GM21423 (cell line): ENCODE measurements at regions not wholly inside any gene's neighbourhood (a gene's known extent, or its start where the extent isn't known, plus 50 kb on each side); places are given as distances from the start of the nearest gene placed in this dataset.

Experiments used
- ATAC-seq: cut with Tn5 transposase; IDR thresholded peaks from one replicate; pipeline ENCODE4 v1.9.1; 2021; ENCODE audit warnings: mild to moderate bottlenecking, moderate library complexity; ENCODE audit not compliant: unreplicated experiment

DNA sequence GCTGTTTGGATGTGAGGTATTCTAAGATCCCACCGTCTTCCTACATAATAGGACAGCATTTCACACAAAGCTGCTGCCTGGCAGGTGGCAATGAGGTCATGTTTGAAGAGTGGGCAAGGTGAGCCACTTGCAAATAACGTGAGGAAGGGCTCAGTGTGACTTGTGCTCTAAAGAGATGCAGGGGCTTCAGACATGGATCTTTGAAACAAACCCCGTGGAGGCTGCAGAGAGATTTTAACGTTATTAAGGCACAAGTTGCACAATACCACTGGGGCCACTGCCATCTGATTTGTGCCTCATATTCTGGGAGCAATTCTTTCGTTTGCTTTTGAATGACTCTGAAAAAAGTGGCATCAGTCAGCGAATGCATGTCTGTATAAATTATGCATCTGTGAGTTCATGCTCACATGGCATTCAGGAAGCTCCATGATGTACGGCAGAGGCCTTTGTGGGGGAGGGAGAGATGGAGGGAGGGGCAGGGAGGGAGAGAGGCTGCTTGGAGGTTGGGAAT, 362.0 kb downstream of the SOX11 start:
- ATAC-seq = no peak

DNA sequence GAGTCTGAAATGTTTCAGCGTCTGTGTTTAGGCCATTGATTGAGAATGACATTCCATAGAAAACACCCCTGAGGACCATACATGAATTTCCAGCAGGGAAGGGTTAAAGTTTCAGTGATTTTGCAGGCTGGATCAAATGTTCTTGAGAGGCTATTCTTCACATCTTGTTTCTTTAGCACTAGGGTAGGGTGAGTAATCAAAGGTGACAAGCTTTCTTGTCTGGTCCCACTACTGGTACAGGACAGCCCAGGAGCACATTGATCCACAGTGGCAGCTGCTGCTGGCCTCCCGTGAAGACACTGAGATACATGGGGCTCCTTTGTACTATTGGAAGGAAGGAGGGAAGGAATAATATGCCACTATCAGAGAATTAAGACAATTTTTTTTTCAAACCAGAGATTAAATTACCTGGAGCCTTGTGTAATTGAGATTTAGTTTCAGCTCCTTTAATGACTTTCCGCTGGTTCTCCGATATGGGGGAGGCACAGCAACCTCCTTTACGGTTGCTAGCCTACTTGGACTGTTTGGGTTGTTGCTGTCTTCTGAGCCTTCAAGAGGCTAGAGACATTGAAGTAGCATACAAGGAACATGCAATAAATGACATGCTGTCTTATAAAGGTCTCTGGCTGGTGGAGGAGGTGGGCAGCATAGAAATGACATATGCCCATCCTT, 368.9 kb downstream of the SOX11 start:
- ATAC-seq = no peak

DNA sequence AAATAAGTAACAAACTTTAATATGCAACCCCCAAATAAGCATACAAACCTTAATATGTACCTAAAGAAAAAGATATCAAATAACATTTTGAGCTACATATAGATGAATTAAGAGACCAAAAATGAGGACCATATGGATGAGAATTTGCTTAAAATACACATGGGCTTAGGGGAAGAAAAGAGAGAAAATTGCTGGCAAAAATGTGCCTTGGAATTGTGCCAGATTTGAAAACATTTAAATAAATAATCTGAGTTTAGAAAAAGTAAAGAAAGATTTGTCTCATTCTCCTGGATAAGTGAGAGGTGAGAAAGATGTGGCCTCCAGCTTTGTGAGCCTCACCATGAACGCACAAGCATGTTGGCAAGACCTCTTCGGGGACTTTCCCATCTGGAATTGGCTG, 372.6 kb downstream of the SOX11 start:
- ATAC-seq = no peak

DNA sequence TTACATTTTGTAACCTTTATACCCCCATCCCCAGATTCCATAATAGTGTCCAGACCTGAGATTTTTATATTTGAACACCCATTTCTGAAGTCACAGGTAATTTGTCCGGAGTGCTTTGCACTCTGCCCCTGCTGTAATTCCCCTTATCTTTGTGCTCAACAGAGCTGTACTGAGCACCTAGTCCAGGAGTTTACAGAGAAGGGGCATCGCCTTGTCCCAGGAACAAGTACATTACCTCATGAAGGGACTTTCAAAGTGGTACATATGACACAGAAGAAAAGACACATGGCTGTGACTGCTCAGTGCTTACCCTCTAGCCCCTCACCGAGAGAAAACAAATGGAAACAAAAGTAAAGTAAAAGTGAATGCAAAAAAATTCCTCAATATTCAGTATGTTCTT, 373.5 kb downstream of the SOX11 start:
- no peak for ATAC-seq

DNA sequence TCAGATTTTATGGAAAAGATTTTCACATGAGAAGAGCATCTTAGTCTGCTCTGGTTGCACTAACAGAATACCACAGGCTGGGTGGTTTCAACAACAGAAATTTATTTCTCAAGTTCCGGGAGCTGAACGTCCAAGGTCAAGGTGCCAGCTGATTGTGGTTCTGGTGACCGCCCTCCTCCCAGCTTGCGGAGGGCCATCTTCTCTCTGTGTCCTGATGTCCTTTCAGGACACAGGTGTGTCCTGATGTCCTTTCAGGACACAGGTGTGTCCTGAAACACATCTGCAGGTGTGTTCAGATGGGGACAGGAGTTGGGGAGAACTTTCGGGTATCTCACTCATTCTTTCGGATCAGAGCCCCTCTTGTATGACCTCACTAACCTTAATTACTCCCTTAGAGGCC, 374.9 kb downstream of the SOX11 start:
- ATAC-seq = no peak

DNA sequence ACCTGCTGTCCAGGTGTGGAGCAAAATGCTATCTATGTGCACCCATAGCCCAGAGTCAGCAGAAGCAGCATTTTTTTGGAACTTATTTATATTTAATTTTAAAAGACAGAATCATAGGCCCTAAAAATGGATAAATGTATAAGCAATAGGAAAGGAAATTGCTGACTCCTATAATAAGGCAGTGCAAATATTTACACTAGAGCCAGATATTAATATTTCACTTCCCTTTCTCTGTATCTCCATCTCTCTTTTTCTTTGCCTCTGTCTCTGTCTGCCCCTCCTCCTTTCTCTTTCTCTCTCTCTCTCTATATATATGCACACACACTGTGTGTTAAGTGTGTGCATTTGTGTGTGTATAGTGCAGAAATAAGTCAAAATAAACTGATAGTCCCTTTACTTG, 375.6 kb downstream of the SOX11 start:
- ATAC-seq = no peak

DNA sequence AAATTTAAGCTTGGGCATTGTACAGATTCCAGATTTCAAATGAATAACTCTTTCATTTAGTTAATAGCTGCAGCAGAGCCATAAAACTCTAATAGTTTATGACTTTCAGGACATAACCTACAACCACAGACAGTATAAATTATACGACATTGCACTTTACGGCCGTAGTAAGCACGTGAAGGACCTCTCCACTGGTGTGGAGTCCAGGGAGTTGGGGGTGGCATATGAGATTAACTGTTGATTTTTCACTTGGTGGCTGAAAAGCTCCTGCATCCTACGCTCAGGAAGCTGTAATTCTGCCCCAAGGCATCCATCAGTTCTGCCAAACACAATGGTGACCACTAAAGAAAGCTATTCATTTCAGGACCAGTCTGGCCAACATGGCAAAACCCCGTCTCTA, 376.2 kb downstream of the SOX11 start:
- no peak for ATAC-seq

DNA sequence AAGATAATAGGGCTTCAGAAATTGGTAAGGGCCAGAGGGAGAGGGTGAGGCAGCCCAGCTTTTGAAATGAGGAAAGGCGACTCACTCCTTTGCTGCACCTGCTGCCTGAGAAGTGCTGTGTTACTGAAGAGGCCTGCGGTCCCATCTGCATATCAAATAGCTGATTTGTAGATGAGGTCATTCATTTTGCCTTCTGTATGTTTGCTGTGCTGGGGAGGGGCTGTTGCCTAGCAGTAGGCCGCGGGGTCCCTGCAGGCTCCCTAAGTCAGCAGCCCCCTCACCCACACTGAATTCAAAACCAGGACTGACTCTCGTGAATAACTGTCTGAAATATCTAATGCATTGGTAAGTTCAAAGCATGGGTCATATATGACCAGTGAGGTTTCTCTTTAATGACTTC, 377.2 kb downstream of the SOX11 start:
- no peak for ATAC-seq

DNA sequence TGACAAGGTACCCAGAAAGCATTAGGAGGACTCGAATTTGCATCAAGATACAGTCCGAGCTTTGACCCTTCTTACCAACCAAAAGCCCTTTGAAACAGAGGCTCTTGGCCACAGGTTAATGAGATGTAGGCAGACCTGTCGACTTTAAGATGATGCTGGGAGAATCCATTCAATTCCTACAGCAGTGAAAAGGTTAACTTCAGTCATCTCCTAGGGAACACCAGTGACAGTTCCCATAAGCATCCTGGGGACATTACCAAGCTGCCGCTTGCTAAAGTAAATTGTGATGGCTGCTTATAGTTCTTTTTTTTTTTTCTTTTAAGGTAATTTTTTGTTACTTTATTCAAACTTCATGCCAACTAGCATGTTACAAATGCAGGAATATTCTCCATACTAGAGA, 379.3 kb downstream of the SOX11 start:
- ATAC-seq = no peak

DNA sequence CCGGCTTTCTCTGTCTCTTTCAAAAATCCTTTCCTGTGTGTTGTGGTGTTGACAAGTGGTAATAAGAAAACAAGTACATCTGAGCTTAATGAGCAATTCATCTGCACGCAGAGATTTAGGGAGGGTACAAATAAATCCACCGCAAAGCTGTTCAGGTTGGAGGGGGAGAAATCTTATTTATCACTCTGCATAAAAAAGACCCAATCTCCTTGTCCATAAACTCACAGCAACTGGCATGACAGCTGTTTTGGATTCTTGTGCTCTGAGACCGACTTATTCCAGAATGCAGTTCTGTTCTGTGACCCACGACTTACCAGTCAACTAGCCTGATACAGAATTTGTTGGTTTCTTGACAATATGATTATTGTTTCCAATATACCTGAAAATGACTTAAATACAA, 380.1 kb downstream of the SOX11 start:
- ATAC-seq = no peak

DNA sequence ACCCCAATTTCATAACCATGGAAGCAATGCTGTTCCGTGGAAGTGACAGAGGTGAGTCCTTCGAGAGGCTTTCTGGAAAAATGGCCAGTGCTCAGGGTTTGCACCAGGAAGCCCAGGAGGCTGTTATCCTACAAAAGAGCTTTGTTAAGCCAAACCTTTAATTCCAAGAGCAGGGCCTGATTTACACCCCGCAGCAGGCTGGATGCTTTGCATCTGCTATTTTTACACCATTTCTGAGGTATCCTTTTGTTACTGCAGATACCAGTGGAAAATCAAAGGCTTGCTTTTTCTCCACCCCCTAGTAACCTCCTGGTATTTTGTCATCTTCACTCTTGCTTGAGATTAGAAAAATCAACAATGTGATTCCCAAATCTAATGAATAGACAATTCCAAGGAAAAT, 380.6 kb downstream of the SOX11 start:
- no peak for ATAC-seq

DNA sequence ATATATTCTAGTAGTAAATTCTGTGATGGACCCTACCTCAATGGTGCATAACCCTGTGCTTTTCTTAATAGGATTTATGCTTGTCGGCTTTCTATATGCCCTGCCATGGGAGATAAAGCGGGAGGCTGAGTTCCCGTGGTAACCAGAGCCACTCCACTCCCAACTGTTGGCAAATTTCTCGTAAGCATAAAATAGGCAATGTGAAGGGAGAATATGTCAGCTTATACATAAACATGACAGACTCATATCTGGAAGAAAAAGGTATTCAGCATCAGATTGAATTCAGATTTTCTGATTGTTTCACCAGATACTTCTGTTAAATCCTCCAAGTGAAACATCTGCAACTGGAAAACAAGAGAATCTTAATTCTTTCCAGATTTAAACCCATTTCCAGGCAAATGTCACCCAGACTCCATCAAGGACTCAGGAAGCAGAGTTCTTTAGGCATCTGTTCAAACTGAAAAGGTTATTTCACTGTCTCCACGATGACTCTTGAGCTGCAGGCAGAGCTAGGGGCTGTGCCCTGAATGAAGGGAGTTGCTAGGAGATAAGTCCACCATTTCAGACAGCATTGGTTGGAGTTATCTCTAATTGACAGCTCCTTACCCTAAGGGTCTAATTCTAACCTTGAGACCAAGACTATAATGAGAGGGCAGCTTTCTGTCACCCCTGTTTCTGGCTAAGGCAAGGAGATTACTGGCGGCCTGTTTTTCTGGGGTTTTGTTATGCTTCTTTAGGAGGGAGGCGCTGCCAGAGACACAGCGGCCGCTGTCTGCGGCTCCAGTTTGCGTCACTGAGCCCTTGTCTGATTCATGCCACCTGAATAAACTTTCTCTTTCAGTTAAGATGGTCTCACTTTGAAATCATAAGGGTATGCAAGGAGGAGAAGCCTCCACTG, 381.3 kb downstream of the SOX11 start:
- peak; percentile 51 for ATAC-seq

DNA sequence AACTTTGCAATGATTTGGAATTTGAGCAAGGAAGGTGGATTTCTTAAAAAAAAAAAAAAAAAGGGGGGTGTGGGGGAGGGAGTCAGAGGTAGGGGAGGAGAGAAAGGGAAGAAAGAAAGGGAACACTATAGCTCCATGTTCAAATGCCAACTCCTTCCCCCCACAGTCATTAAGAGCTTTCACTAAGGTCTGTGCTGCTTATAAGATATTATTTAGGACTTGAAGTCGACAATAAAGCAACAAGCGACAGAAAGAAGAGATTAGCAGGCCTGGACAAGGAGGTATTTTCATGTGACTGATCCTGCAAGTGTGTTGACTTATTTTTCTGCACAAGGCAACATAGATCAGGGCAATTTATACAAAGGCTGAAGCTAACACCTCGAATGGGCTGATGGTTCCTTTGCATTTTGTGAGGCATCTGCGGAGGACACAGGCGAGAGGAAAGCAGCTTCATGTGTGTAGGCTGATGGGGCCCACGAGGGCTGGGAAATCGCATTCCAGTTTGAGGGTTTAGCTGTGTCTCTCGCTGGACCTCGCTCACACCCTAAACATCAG, 382.0 kb downstream of the SOX11 start:
- ATAC-seq = no peak

DNA sequence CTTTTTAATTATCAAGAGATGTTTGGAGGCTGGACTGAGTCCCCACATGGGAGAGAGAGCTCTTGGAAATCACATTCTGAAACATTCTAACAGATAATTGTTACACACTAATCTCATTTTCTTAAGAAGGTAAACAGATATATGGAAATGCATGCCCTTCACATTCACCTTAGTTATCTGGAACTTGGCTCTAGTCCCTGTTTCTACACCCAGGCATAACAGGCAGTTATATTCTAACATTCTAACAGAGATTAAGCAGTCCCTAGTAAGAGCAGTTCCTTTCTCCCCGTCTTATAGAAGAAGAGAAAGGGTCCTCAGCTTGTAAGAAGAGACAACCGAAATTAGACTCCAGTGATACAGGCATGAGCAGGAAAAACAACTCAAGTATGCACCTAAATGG, 385.4 kb downstream of the SOX11 start:
- ATAC-seq = no peak

DNA sequence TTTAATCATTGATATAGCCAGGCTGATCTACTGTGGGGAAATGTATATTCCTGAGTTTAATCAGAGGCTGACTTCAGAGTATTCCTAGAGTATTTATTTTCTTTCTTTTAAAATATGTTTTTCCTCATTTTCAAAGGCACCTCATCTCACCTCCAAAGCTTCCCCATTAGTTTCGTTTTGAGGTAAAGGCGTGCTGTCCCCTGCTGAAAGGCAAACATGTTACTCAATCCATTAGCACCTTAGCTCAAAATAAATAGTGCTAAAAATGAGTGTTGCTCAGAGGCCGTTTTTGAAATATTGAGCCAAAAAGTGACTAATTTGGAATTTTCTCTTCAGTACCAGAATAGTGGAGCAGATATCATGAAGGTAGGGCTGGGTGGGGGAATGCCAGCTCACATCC, 386.2 kb downstream of the SOX11 start:
- ATAC-seq = no peak

DNA sequence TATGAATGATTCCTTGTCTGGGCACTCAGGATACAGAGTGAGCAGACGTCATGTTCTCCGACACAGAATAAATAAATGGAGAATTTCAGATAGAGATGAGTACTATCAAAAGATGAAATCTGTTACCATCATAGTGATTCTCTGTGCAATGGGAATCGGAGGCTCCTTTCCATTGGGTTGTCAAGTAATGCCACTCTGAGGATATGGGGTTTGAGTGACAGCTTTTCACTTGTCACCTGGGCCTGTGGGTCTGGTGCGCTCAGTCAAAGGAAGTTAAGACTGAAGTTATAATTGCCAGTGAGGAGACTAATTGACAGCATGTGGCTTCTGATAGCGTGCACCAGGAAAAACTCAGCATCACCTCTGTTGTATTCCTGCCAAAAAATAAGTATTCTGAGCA, 387.2 kb downstream of the SOX11 start:
- no peak for ATAC-seq

DNA sequence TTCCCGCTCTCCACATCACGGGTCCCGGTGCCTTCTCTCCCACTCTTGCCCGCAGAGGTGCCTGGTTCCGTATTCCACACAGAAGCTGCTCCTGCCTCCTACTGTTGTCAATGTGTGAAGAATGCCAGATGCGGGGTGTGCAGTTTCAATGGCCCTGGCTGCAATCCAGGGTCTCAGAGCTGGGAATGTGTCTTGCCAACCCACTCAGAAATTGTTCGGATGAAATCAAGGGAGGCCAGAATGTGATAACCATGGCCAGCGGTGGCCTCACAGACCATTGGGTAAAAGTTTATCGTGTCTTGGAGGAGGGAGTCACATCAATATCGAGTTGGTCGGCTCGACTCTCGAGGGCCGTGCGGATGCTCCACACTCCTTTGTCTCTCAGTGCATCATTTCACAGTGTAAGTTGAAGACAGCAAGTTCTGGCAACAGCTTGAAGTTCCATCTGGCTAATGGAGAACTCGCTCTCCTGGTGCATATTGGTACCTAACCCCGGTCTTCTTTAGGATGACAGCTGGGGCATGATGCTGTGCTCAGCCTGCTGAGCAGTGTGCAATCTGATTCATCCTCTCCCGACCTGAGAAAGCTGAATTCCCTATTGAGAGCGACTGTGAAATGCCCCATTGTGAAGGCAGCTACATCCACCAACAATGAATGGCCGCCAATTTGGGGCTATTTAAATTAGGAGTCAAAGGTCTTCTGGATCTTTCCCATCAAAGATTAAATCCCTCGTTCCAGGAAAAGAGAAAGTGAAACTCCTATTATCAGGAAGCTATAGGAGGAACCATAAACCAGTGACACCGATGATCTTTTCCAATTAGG, 389.0 kb downstream of the SOX11 start:
- ATAC-seq = no peak

DNA sequence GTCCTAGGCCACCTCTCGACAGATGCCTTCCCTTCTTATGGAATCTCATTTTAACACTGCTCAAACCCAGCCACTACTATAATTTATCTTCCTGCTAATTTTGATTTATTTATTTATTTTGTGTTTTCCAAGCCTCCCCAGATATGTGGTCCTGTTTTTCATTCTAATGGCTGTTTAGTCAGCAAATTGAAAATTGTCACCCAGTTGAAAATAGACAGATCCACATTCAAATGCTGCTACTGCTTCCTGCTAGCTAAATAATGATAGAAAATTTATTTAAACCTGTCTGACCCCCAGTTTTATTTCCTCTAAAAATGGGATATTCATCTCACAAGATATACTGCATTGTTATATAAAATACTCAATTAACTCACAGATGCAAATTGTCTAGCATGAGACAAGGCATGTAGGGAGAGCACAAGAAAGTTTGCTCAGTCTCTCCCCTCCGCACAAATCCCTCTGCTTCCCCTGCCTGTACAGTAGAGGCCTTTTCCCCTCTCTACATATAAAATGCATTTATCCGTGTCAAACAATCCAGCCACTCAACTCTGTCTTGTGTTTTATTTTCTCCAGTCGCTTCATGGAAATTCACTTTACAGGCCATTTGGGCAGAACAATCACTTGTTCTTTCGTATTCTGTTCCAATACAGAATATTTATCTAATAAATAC, 389.9 kb downstream of the SOX11 start:
- ATAC-seq = no peak

DNA sequence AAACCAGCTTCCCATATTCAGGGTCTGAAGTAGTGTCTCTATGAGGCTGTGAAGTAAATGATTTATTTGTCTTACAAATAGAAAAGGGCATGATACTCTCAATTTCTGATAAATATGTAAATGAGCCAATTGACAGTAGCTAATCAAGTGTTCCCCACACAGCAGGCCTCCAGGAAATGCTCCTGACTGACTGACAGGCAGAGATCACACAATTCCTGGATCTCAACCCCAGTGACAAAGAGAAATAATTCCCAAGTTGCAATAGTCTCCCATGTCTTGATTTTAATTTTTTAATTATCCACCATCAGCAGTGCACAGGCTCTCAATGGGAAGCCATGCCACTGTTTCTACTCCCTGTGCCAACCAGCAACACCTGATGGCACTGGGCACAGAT, 390.4 kb downstream of the SOX11 start:
- no peak for ATAC-seq

DNA sequence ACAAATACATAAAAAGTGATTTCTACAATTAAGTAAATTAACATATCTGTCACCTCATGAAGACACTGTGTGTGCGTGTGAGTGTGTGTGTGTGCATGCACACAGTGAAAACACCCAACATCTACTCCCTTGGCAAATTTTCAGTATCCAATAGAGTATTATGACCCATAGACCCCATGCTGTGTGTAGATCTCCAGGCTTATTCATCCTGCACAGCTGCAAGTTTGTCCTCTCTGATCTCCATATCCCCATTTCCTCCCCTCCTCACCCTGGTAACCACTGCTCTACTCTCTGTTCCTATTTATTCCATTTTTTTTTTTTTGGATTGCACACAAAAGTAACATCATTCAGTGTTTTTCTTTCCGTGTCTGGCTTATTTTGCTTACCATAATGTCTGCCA, 391.0 kb downstream of the SOX11 start:
- no peak for ATAC-seq

DNA sequence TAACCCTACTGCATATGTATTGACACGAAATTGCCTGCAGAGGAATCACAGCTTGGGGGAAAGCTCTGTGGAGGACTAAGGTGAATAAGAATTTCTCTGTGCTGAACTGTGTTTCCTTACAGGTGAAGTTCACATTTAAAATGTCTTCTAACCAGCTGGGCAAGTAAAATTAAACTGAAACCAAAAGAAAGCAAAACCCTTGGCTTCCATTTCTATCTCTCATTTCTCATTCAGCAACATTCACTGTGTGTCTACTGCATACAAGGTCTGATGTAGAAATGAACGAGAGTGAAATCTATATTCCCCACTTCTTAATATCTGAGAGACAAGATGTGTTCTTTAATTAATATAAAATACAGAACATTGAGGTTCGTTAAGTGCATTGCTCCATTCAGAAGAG, 397.3 kb downstream of the SOX11 start:
- no peak for ATAC-seq
